H1 (cell line): ENCODE measurements at regions not wholly inside any gene's neighbourhood (a gene's known extent, or its start where the extent isn't known, plus 50 kb on each side); places are given as distances from the start of the nearest gene placed in this dataset.

Experiments used
- CHD7 ChIP-seq: fragments of 300-600 bp; sonication (generic); IDR thresholded peaks from 2 replicates; pipeline ENCODE4 v1.7.1; 2012; ENCODE audit warnings: low read length, moderate library complexity, mild to moderate bottlenecking, inconsistent platforms; ENCODE audit not compliant: insufficient replicate concordance
- POLR2A ChIP-seq, 2 experiments: IDR thresholded peaks; 1 replicate in 1 of 2; 2 replicates in 1 of 2; pipeline ENCODE4 v1.6.1; 2011; ENCODE audit warnings: low read depth in 2 of 2, low read length in 2 of 2, mild to moderate bottlenecking in 2 of 2; ENCODE audit errors: control extremely low read depth in 1 of 2

- TF ChIP-seq CHD7: no peak
- no peak for TF ChIP-seq POLR2A (IDR thresholded peaks at IDR 0.05; ENCODE audit: control extremely low read depth in 1 of 2, low read depth in 2 of 2, low read length in 2 of 2)
Observed at GRCh38 chr2:186347472-186347871, 138.6 kb upstream of the ZC3H15 start (continued).
